ENCODE measurements at regions not wholly inside any gene's neighbourhood (a gene's known extent, or its start where the extent isn't known, plus 50 kb on each side); places are given as distances from the start of the nearest gene placed in this dataset.

GRCh38 chr2:216305574-216305973 is 66.7 kb downstream of the MARCHF4 start:
- Histone ChIP-seq H3K36me3 (ENCODE audit: control insufficient read depth, insufficient read depth, low read length) (no peaks in the 10 kb centered on the region), H3K4me1 (ENCODE audit: control insufficient read depth, insufficient read depth, low read length) (peaks cover 5% of the 10 kb centered on the region), H3K4me3 (ENCODE audit: low read length) (no peak overlapping the region), H3K9me3 (ENCODE audit: control insufficient read depth, insufficient read depth, low read length) (no peaks in the 10 kb centered on the region), H3K27ac (ENCODE audit: low read length) (no peak overlapping the region), H3K27me3 (ENCODE audit: control insufficient read depth, insufficient read depth, low read length) (no peaks in the 10 kb centered on the region)
- no CpG with 5 or more reads among the region's 4 CpGs for WGBS (ENCODE audit: insufficient coverage, insufficient read length)
- DNase-seq (ENCODE audit: low read depth, low spot score), result no peak

- Histone ChIP-seq H3K27me3 (ENCODE audit: control insufficient read depth, insufficient read depth, low read length) (no peaks in the 10 kb centered on the region), H3K27ac (ENCODE audit: low read length) (no peak overlapping the region), H3K36me3 (ENCODE audit: control insufficient read depth, insufficient read depth, low read length) (no peaks in the 10 kb centered on the region), H3K9me3 (ENCODE audit: control insufficient read depth, insufficient read depth, low read length) (no peaks in the 10 kb centered on the region), H3K4me1 (ENCODE audit: control insufficient read depth, insufficient read depth, low read length) (peaks cover 5% of the 10 kb centered on the region), H3K4me3 (ENCODE audit: low read length) (no peak overlapping the region)
- WGBS (ENCODE audit: insufficient coverage, insufficient read length), result no CpG with 5 or more reads among the region's 3 CpGs
- DNase-seq (ENCODE audit: low read depth, low spot score), result no peak
Observed at GRCh38 chr2:216302981-216303676, 69.2 kb downstream of the MARCHF4 start.

GRCh38 chr2:216300906-216301305 is 71.4 kb downstream of the MARCHF4 start:
- no CpG with 5 or more reads among the region's 2 CpGs for WGBS (ENCODE audit: insufficient coverage, insufficient read length)
- Histone ChIP-seq H3K36me3 (ENCODE audit: control insufficient read depth, insufficient read depth, low read length) (no peaks in the 10 kb centered on the region), H3K4me1 (ENCODE audit: control insufficient read depth, insufficient read depth, low read length) (peaks cover 2% of the 10 kb centered on the region; the same call in 1 of the 2 replicates), H3K27ac (ENCODE audit: low read length) (no peak overlapping the region), H3K9me3 (ENCODE audit: control insufficient read depth, insufficient read depth, low read length) (no peaks in the 10 kb centered on the region), H3K27me3 (ENCODE audit: control insufficient read depth, insufficient read depth, low read length) (no peaks in the 10 kb centered on the region), H3K4me3 (ENCODE audit: low read length) (no peak overlapping the region)
- DNase-seq (ENCODE audit: low read depth, low spot score), result no peak

- WGBS (ENCODE audit: insufficient coverage, insufficient read length), result no CpG with 5 or more reads among the region's 1 CpG
- Histone ChIP-seq H3K4me1 (ENCODE audit: control insufficient read depth, insufficient read depth, low read length) (peaks cover 2% of the 10 kb centered on the region; the same call in 1 of the 2 replicates), H3K4me3 (ENCODE audit: low read length) (no peak overlapping the region), H3K27ac (ENCODE audit: low read length) (no peak overlapping the region), H3K9me3 (ENCODE audit: control insufficient read depth, insufficient read depth, low read length) (no peaks in the 10 kb centered on the region), H3K27me3 (ENCODE audit: control insufficient read depth, insufficient read depth, low read length) (no peaks in the 10 kb centered on the region), H3K36me3 (ENCODE audit: control insufficient read depth, insufficient read depth, low read length) (no peaks in the 10 kb centered on the region)
- DNase-seq (ENCODE audit: low read depth, low spot score), result no peak
Observed at GRCh38 chr2:216299588-216299987, 72.7 kb downstream of the MARCHF4 start.

- WGBS (ENCODE audit: insufficient coverage, insufficient read length), result no CpG with 5 or more reads among the region's 5 CpGs
- Histone ChIP-seq H3K27me3 (ENCODE audit: control insufficient read depth, insufficient read depth, low read length) (no peaks in the 10 kb centered on the region), H3K9me3 (ENCODE audit: control insufficient read depth, insufficient read depth, low read length) (no peaks in the 10 kb centered on the region), H3K4me1 (ENCODE audit: control insufficient read depth, insufficient read depth, low read length) (peaks cover 2% of the 10 kb centered on the region; the same call in 1 of the 2 replicates), H3K27ac (ENCODE audit: low read length) (no peak overlapping the region), H3K4me3 (ENCODE audit: low read length) (no peak overlapping the region), H3K36me3 (ENCODE audit: control insufficient read depth, insufficient read depth, low read length) (no peaks in the 10 kb centered on the region)
- no peak for DNase-seq (ENCODE audit: low read depth, low spot score)
Observed at GRCh38 chr2:216298719-216299495, 73.4 kb downstream of the MARCHF4 start.

- WGBS (ENCODE audit: insufficient coverage, insufficient read length), result no CpG with 5 or more reads among the region's 7 CpGs
- DNase-seq (ENCODE audit: low read depth, low spot score), result no peak
- no peaks in the 10 kb centered on the region for H3K36me3 ChIP-seq (ENCODE audit: control insufficient read depth, insufficient read depth, low read length)
- H3K4me1 ChIP-seq (ENCODE audit: control insufficient read depth, insufficient read depth, low read length), result peaks cover 2% of the 10 kb centered on the region; the same call in 1 of the 2 replicates
- no peak overlapping the region for H3K4me3 ChIP-seq (ENCODE audit: low read length)
- H3K27ac ChIP-seq (ENCODE audit: low read length), result no peak overlapping the region
- no peaks in the 10 kb centered on the region for H3K27me3 ChIP-seq (ENCODE audit: control insufficient read depth, insufficient read depth, low read length)
- no peaks in the 10 kb centered on the region for H3K9me3 ChIP-seq (ENCODE audit: control insufficient read depth, insufficient read depth, low read length)
Observed at GRCh38 chr2:216296856-216297255, 75.4 kb downstream of the MARCHF4 start.

- no peaks in the 10 kb centered on the region for H3K27me3 ChIP-seq (ENCODE audit: control insufficient read depth, insufficient read depth, low read length)
- no CpG with 5 or more reads among the region's 2 CpGs for WGBS (ENCODE audit: insufficient coverage, insufficient read length)
- no peak for DNase-seq (ENCODE audit: low read depth, low spot score)
Observed at GRCh38 chr2:216294305-216294704, 78.0 kb downstream of the MARCHF4 start.

GRCh38 chr2:216293883-216294282 is 78.4 kb downstream of the MARCHF4 start:
- H3K9me3 ChIP-seq (ENCODE audit: control insufficient read depth, insufficient read depth, low read length), result no peaks in the 10 kb centered on the region
- no peak for DNase-seq (ENCODE audit: low read depth, low spot score)
- H3K27ac ChIP-seq (ENCODE audit: low read length), result no peak overlapping the region
- no peak overlapping the region for H3K4me3 ChIP-seq (ENCODE audit: low read length)
- no peaks in the 10 kb centered on the region for H3K27me3 ChIP-seq (ENCODE audit: control insufficient read depth, insufficient read depth, low read length)
- WGBS (ENCODE audit: insufficient coverage, insufficient read length), result no CpG with 5 or more reads among the region's 5 CpGs
- H3K36me3 ChIP-seq (ENCODE audit: control insufficient read depth, insufficient read depth, low read length), result no peaks in the 10 kb centered on the region
- H3K4me1 ChIP-seq (ENCODE audit: control insufficient read depth, insufficient read depth, low read length), result no peaks in the 10 kb centered on the region; the same call in 1 of the 2 replicates

More at GRCh38 chr2:216294305-216294704, 78.0 kb downstream of the MARCHF4 start:
- Histone ChIP-seq H3K4me1 (ENCODE audit: control insufficient read depth, insufficient read depth, low read length) (no peaks in the 10 kb centered on the region; the same call in 1 of the 2 replicates), H3K36me3 (ENCODE audit: control insufficient read depth, insufficient read depth, low read length) (no peaks in the 10 kb centered on the region), H3K9me3 (ENCODE audit: control insufficient read depth, insufficient read depth, low read length) (no peaks in the 10 kb centered on the region), H3K4me3 (ENCODE audit: low read length) (no peak overlapping the region), H3K27ac (ENCODE audit: low read length) (no peak overlapping the region)

GRCh38 chr2:216292886-216293301 is 79.4 kb downstream of the MARCHF4 start:
- Histone ChIP-seq H3K9me3 (ENCODE audit: control insufficient read depth, insufficient read depth, low read length) (no peaks in the 10 kb centered on the region), H3K36me3 (ENCODE audit: control insufficient read depth, insufficient read depth, low read length) (no peaks in the 10 kb centered on the region), H3K4me3 (ENCODE audit: low read length) (no peak overlapping the region), H3K27me3 (ENCODE audit: control insufficient read depth, insufficient read depth, low read length) (no peaks in the 10 kb centered on the region), H3K27ac (ENCODE audit: low read length) (no peak overlapping the region), H3K4me1 (ENCODE audit: control insufficient read depth, insufficient read depth, low read length) (no peaks in the 10 kb centered on the region; the same call in 1 of the 2 replicates)
- no CpG with 5 or more reads among the region's 5 CpGs for WGBS (ENCODE audit: insufficient coverage, insufficient read length)
- DNase-seq (ENCODE audit: low read depth, low spot score), result no peak

- no CpG with 5 or more reads among the region's 5 CpGs for WGBS (ENCODE audit: insufficient coverage, insufficient read length)
- H3K9me3 ChIP-seq (ENCODE audit: control insufficient read depth, insufficient read depth, low read length), result no peaks in the 10 kb centered on the region
- no peaks in the 10 kb centered on the region for H3K36me3 ChIP-seq (ENCODE audit: control insufficient read depth, insufficient read depth, low read length)
- no peaks in the 10 kb centered on the region; the same call in 1 of the 2 replicates for H3K4me1 ChIP-seq (ENCODE audit: control insufficient read depth, insufficient read depth, low read length)
- H3K4me3 ChIP-seq (ENCODE audit: low read length), result no peak overlapping the region
- DNase-seq (ENCODE audit: low read depth, low spot score), result no peak
- no peak overlapping the region for H3K27ac ChIP-seq (ENCODE audit: low read length)
- no peaks in the 10 kb centered on the region for H3K27me3 ChIP-seq (ENCODE audit: control insufficient read depth, insufficient read depth, low read length)
Observed at GRCh38 chr2:216292475-216292874, 79.8 kb downstream of the MARCHF4 start.

Data from iPS DF 6.9 (cell line).